ENCODE measurements at regions not wholly inside any gene's neighbourhood (a gene's known extent, or its start where the extent isn't known, plus 50 kb on each side); places are given as distances from the start of the nearest gene placed in this dataset.

DNA sequence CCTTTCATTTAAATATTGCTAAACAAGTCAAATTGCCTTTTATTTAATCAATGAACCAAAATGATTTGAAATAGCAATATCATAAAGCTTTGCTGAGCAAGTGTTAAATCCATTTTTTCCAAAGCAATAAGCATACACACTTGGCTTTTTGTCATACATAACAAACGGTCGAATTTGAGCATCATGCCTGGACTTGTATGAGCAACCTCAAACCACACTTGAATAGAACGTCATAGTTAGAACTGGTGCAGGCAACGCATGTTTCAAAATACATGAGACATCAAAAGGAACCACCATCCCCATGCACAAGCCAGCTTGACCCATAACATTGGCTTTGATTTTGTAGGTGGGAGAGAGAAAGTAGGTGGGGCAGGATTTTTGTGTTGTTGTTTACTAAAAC lies 812.3 kb upstream of the FRG1 start:
- Histone ChIP-seq H3K4me1 (ENCODE audit: control insufficient read depth, insufficient read depth, low read depth, low read length) (peaks cover 2% of the 10 kb centered on the region), H3K4me3 (ENCODE audit: insufficient read depth in 1 of 2, low read depth in 1 of 2, low read length in 2 of 2) (no peak overlapping the region), H4K91ac (ENCODE audit: low read length) (no peak overlapping the region), H3K9ac (ENCODE audit: low read length) (no peak overlapping the region), H3K27ac (ENCODE audit: low read length, poor library complexity, severe bottlenecking) (no peak overlapping the region), H3K27me3 (ENCODE audit: control insufficient read depth in 1 of 2, insufficient read depth in 1 of 2, low read length in 2 of 2) (no peaks in the 10 kb centered on the region), H2AK5ac (ENCODE audit: low read length, severe bottlenecking) (no peak overlapping the region), H3K79me1 (replicated peaks; ENCODE audit: low read length, poor library complexity, severe bottlenecking) (no peaks in the 10 kb centered on the region), H3K4ac (ENCODE audit: low read depth in 1 of 2, low read length in 2 of 2) (no peak overlapping the region), H3K4me2 (ENCODE audit: low read length, poor library complexity, severe bottlenecking) (no peak overlapping the region), H4K8ac (ENCODE audit: low read length) (no peak overlapping the region), H2BK120ac (ENCODE audit: low read depth, low read length) (no peak overlapping the region), H3K23ac (ENCODE audit: low read length in 2 of 2) (no peak overlapping the region), H2BK12ac (ENCODE audit: low read length in 2 of 2) (no peak overlapping the region), H2BK15ac (ENCODE audit: low read depth, poor library complexity, severe bottlenecking) (no peak overlapping the region), H3K14ac (ENCODE audit: low read length in 2 of 2) (no peak overlapping the region), H3K9me3 (ENCODE audit: control insufficient read depth, low read length) (no peaks in the 10 kb centered on the region), H3K18ac (ENCODE audit: low read depth in 1 of 2, low read length in 2 of 2) (no peak overlapping the region), H3K36me3 (ENCODE audit: control insufficient read depth in 1 of 2, insufficient read depth in 2 of 2, low read depth in 1 of 2, low read length in 2 of 2) (no peaks in the 10 kb centered on the region), H2AFZ (ENCODE audit: low read depth, low read length) (no peak overlapping the region), H2BK5ac (ENCODE audit: low read depth, low read length, poor library complexity, severe bottlenecking) (no peak overlapping the region)
- WGBS = 95% methylated on average over 2 of the region's 4 CpGs
- DNase-seq = no peak

DNA sequence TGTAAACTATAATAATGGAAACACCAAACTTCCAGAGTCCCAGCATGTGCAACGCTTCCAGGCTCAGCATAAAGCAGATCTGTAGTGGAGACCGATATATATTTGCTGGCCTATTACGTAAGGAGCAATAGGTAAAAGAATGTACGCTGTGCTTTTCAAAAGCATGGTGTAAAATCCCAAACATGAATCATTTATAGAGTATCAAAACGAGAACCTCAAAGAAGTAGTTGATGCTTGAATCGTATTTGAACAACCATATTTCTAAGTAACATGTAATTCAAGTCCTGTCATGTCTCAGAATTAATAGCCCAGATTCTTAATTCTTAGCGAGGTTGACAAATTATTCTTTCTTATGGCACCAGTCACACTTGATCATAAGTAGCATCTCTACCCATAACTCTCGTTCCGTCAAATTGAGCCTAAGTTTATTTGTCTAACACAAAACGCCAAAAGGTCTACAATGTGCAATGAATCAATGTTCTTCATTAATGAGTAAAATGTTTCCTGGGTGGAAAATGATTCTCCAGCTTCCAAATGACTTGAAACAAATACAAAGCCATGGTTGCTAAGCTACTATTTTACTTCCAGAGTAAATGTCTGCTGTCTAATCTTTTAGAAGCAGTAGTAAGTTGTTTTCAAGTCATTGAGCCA lies 811.5 kb upstream of the FRG1 start:
- H3K14ac ChIP-seq (ENCODE audit: low read length in 2 of 2) = no peak overlapping the region
- H3K36me3 ChIP-seq (ENCODE audit: control insufficient read depth in 1 of 2, insufficient read depth in 2 of 2, low read depth in 1 of 2, low read length in 2 of 2) = no peaks in the 10 kb centered on the region
- H3K4me1 ChIP-seq (ENCODE audit: control insufficient read depth, insufficient read depth, low read depth, low read length) = no peaks in the 10 kb centered on the region
- no peak overlapping the region for H3K4ac ChIP-seq (ENCODE audit: low read depth in 1 of 2, low read length in 2 of 2)
- H3K18ac ChIP-seq (ENCODE audit: low read depth in 1 of 2, low read length in 2 of 2) = no peak overlapping the region
- no peaks in the 10 kb centered on the region for H3K9me3 ChIP-seq (ENCODE audit: control insufficient read depth, low read length)
- no peak overlapping the region for H2AFZ ChIP-seq (ENCODE audit: low read depth, low read length)
- H3K79me1 ChIP-seq (replicated peaks; ENCODE audit: low read length, poor library complexity, severe bottlenecking) = no peaks in the 10 kb centered on the region
- H3K4me2 ChIP-seq (ENCODE audit: low read length, poor library complexity, severe bottlenecking) = no peak overlapping the region
- no peak overlapping the region for H2BK12ac ChIP-seq (ENCODE audit: low read length in 2 of 2)
- 93% methylated on average over 7 of the region's 10 CpGs for WGBS
- DNase-seq = no peak
- H3K23ac ChIP-seq (ENCODE audit: low read length in 2 of 2) = no peak overlapping the region
- no peak overlapping the region for H3K27ac ChIP-seq (ENCODE audit: low read length, poor library complexity, severe bottlenecking)
- no peak overlapping the region for H3K4me3 ChIP-seq (ENCODE audit: insufficient read depth in 1 of 2, low read depth in 1 of 2, low read length in 2 of 2)
- no peak overlapping the region for H2AK5ac ChIP-seq (ENCODE audit: low read length, severe bottlenecking)
- H2BK5ac ChIP-seq (ENCODE audit: low read depth, low read length, poor library complexity, severe bottlenecking) = no peak overlapping the region
- H3K9ac ChIP-seq (ENCODE audit: low read length) = no peak overlapping the region
- H2BK120ac ChIP-seq (ENCODE audit: low read depth, low read length) = no peak overlapping the region
- no peak overlapping the region for H2BK15ac ChIP-seq (ENCODE audit: low read depth, poor library complexity, severe bottlenecking)
- no peak overlapping the region for H4K8ac ChIP-seq (ENCODE audit: low read length)
- no peaks in the 10 kb centered on the region for H3K27me3 ChIP-seq (ENCODE audit: control insufficient read depth in 1 of 2, insufficient read depth in 1 of 2, low read length in 2 of 2)
- no peak overlapping the region for H4K91ac ChIP-seq (ENCODE audit: low read length)

DNA sequence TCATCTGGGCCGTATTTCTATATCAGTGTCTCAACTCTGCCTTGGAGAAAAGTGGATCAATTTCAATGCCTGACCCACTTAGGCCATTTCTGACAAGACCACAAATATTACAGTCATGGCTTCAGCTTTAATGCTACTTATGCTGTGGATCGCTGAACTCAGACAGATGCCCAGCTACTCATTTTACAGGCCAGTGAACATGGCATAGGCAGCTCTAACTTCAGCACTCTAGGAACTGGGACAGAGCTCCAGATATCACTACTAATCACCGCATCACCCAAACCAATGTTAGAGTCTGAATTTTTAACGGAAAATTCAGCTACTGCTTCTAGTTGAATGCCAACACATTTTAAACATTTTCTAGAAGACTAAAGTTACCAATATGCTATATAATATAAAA lies 809.6 kb upstream of the FRG1 start:
- Histone ChIP-seq H3K4me3 (ENCODE audit: insufficient read depth in 1 of 2, low read depth in 1 of 2, low read length in 2 of 2) (no peak overlapping the region), H2AFZ (ENCODE audit: low read depth, low read length) (no peak overlapping the region), H3K4me2 (ENCODE audit: low read length, poor library complexity, severe bottlenecking) (no peak overlapping the region), H4K91ac (ENCODE audit: low read length) (no peak overlapping the region), H3K79me1 (replicated peaks; ENCODE audit: low read length, poor library complexity, severe bottlenecking) (no peaks in the 10 kb centered on the region), H2BK120ac (ENCODE audit: low read depth, low read length) (no peak overlapping the region), H3K27ac (ENCODE audit: low read length, poor library complexity, severe bottlenecking) (no peak overlapping the region), H3K4me1 (ENCODE audit: control insufficient read depth, insufficient read depth, low read depth, low read length) (no peaks in the 10 kb centered on the region), H3K27me3 (ENCODE audit: control insufficient read depth in 1 of 2, insufficient read depth in 1 of 2, low read length in 2 of 2) (no peaks in the 10 kb centered on the region), H2AK5ac (ENCODE audit: low read length, severe bottlenecking) (no peak overlapping the region), H2BK5ac (ENCODE audit: low read depth, low read length, poor library complexity, severe bottlenecking) (no peak overlapping the region), H3K36me3 (ENCODE audit: control insufficient read depth in 1 of 2, insufficient read depth in 2 of 2, low read depth in 1 of 2, low read length in 2 of 2) (no peaks in the 10 kb centered on the region), H3K18ac (ENCODE audit: low read depth in 1 of 2, low read length in 2 of 2) (no peak overlapping the region), H3K23ac (ENCODE audit: low read length in 2 of 2) (no peak overlapping the region), H4K8ac (ENCODE audit: low read length) (no peak overlapping the region), H2BK15ac (ENCODE audit: low read depth, poor library complexity, severe bottlenecking) (no peak overlapping the region), H3K9me3 (ENCODE audit: control insufficient read depth, low read length) (no peaks in the 10 kb centered on the region), H2BK12ac (ENCODE audit: low read length in 2 of 2) (no peak overlapping the region), H3K14ac (ENCODE audit: low read length in 2 of 2) (no peak overlapping the region), H3K9ac (ENCODE audit: low read length) (no peak overlapping the region), H3K4ac (ENCODE audit: low read depth in 1 of 2, low read length in 2 of 2) (no peak overlapping the region)
- WGBS = 82% methylated on average over 4 of the region's 4 CpGs
- no peak for DNase-seq

DNA sequence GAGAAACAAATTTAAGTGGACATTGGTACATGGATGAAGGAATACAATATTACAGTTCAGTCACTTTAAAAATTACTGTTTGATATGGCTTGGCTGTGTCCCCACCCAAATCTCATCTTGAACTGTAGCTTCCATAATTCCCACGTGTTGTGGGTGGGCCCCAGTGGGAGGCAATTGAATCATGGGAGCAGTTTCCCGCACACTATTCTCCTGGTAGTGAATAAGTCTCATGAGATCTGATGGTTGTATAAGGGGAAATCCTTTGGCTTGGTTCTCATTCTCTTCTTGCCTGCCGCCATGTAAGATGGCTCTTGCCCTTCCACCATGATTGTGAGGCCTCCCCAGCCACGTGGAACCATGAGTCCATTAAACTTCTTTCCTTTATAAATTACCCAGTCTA lies 804.2 kb upstream of the FRG1 start:
- H2AFZ ChIP-seq (ENCODE audit: low read depth, low read length) = no peak overlapping the region
- H3K23ac ChIP-seq (ENCODE audit: low read length in 2 of 2) = no peak overlapping the region
- no peaks in the 10 kb centered on the region for H3K79me1 ChIP-seq (replicated peaks; ENCODE audit: low read length, poor library complexity, severe bottlenecking)
- no peak overlapping the region for H2BK120ac ChIP-seq (ENCODE audit: low read depth, low read length)
- H2BK5ac ChIP-seq (ENCODE audit: low read depth, low read length, poor library complexity, severe bottlenecking) = no peak overlapping the region
- no peaks in the 10 kb centered on the region for H3K36me3 ChIP-seq (ENCODE audit: control insufficient read depth in 1 of 2, insufficient read depth in 2 of 2, low read depth in 1 of 2, low read length in 2 of 2)
- no peak overlapping the region for H4K91ac ChIP-seq (ENCODE audit: low read length)
- H3K9me3 ChIP-seq (ENCODE audit: control insufficient read depth, low read length) = no peaks in the 10 kb centered on the region
- no peak overlapping the region for H3K4me3 ChIP-seq (ENCODE audit: insufficient read depth in 1 of 2, low read depth in 1 of 2, low read length in 2 of 2)
- H3K9ac ChIP-seq (ENCODE audit: low read length) = no peak overlapping the region
- no peak overlapping the region for H2BK15ac ChIP-seq (ENCODE audit: low read depth, poor library complexity, severe bottlenecking)
- H3K18ac ChIP-seq (ENCODE audit: low read depth in 1 of 2, low read length in 2 of 2) = no peak overlapping the region
- H2BK12ac ChIP-seq (ENCODE audit: low read length in 2 of 2) = no peak overlapping the region
- H3K27me3 ChIP-seq (ENCODE audit: control insufficient read depth in 1 of 2, insufficient read depth in 1 of 2, low read length in 2 of 2) = no peaks in the 10 kb centered on the region
- WGBS = 69% methylated on average over 3 of the region's 4 CpGs
- H4K8ac ChIP-seq (ENCODE audit: low read length) = no peak overlapping the region
- H2AK5ac ChIP-seq (ENCODE audit: low read length, severe bottlenecking) = no peak overlapping the region
- no peak for DNase-seq
- no peak overlapping the region for H3K4ac ChIP-seq (ENCODE audit: low read depth in 1 of 2, low read length in 2 of 2)
- H3K14ac ChIP-seq (ENCODE audit: low read length in 2 of 2) = no peak overlapping the region
- H3K4me2 ChIP-seq (ENCODE audit: low read length, poor library complexity, severe bottlenecking) = no peak overlapping the region
- no peaks in the 10 kb centered on the region for H3K4me1 ChIP-seq (ENCODE audit: control insufficient read depth, insufficient read depth, low read depth, low read length)
- no peak overlapping the region for H3K27ac ChIP-seq (ENCODE audit: low read length, poor library complexity, severe bottlenecking)
